BE2C (cell line): ENCODE measurements at regions not wholly inside any gene's neighbourhood (a gene's known extent, or its start where the extent isn't known, plus 50 kb on each side); places are given as distances from the start of the nearest gene placed in this dataset.

ENCODE experiments used
- DNase-seq: peaks from one replicate; pipeline ENCODE4 v3.0.0-alpha.2; 2020
- H3K27me3 ChIP-seq: fragments of 250-450 bp; sonication (Bioruptor Pico); 2 replicates; pipeline ENCODE4 v1.5.1; 2020; ENCODE audit warnings: mild to moderate bottlenecking
- H3K36me3 ChIP-seq: fragments of 250-450 bp; sonication (Bioruptor Pico); 2 replicates; pipeline ENCODE4 v1.5.1; 2020; ENCODE audit warnings: mild to moderate bottlenecking
- H3K4me1 ChIP-seq: fragments of 250-450 bp; sonication (Bioruptor Pico); 2 replicates; pipeline ENCODE4 v1.5.1; 2020
- H3K4me3 ChIP-seq: 2 replicates; pipeline ENCODE4 v1.5.1; 2011; ENCODE audit warnings: low read depth, low read length
- H3K9me3 ChIP-seq: fragments of 250-450 bp; sonication (Bioruptor Pico); 2 replicates; pipeline ENCODE4 v1.5.1; 2020
- CTCF ChIP-seq: IDR thresholded peaks from 2 replicates; pipeline ENCODE4 v1.5.1; 2012; ENCODE audit warnings: mild to moderate bottlenecking, low read depth, low read length

DNA sequence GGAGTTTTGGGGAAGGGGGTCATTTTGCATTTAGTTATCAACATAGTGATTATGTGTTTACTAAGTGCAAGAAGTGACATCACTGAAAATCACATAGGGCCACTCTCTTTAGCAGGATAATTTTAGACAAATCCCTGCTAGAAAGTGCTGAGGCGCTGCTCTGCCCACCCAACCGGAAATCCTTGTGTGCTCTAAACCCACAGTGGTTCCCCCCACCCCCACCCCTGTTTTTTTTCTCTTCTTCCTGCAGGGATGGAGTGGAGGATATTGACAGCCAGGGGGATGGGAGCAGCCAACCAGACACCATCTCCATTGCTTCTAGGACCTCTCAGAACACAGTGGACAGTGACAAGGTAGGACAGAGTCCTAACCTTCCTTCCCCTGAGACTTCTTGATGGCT lies 234.2 kb upstream of the UMPS start:
- no peak for TF ChIP-seq CTCF
- no peaks in the 10 kb centered on the region for H3K4me1 ChIP-seq
- no peaks in the 10 kb centered on the region for H3K9me3 ChIP-seq
- DNase-seq = no peak
- H3K36me3 ChIP-seq = peaks cover 12% of the 10 kb centered on the region
- no peaks in the 10 kb centered on the region for H3K27me3 ChIP-seq
- H3K4me3 ChIP-seq = no peak overlapping the region

GRCh38 chr3:124497487-124497886 lies 232.8 kb upstream of the UMPS start:
- DNase-seq = no peak
- H3K36me3 ChIP-seq = peaks cover 12% of the 10 kb centered on the region
- no peak overlapping the region for H3K4me3 ChIP-seq
- no peaks in the 10 kb centered on the region for H3K9me3 ChIP-seq
- TF ChIP-seq CTCF = no peak
- no peaks in the 10 kb centered on the region for H3K4me1 ChIP-seq
- no peaks in the 10 kb centered on the region for H3K27me3 ChIP-seq

DNA sequence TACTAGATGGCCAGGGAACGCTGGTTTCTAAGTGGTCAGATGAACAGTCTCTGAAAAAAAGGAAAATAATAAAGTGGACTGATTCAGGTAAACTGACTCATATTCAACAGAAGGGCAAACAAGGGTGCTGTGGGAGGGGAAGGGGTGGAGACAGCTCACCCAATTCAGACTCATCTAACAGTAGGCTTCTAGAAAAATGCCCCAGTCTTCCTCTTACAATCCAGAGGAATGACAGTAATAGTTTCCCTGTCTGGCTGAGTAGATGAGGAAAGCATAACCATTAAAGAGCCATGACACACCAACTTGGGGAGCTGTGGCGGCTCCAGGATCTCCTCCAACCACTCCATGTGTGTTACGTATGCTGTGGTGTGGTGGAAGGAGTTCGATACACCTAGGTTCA lies 231.4 kb upstream of the UMPS start:
- Histone ChIP-seq H3K4me3 (no peak overlapping the region), H3K4me1 (no peaks in the 10 kb centered on the region), H3K36me3 (peaks cover 12% of the 10 kb centered on the region), H3K27me3 (no peaks in the 10 kb centered on the region), H3K9me3 (no peaks in the 10 kb centered on the region)
- TF ChIP-seq CTCF = no peak
- DNase-seq = no peak

GRCh38 chr3:124504332-124505059 lies 225.8 kb upstream of the UMPS start:
- TF ChIP-seq CTCF = no peak
- no peaks in the 10 kb centered on the region; the same call in 1 of the 2 replicates for H3K4me1 ChIP-seq
- H3K9me3 ChIP-seq = no peaks in the 10 kb centered on the region
- peaks cover 3% of the 10 kb centered on the region for H3K36me3 ChIP-seq
- H3K4me3 ChIP-seq = no peak overlapping the region
- no peaks in the 10 kb centered on the region for H3K27me3 ChIP-seq
- DNase-seq = peak; percentile 20

DNA sequence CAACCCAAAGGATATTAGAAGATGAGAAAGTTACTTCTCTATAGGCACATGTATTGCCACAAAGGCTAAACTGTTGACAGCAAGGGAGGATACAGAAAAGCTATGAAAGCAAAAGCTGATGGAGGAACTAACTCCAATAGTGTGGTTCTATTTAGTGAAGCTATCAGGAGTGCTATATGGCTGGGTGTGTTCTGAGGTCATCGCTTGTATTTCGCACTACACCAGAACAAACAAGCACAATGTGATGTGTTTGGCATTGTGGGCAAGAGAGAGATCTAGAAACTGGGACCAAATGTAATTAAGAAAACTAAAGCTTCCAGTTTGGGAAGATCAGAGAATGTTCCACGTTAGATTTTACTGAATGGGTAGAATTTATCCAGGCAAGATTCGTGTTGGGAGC lies 220.4 kb upstream of the UMPS start:
- Histone ChIP-seq H3K36me3 (peaks cover 2% of the 10 kb centered on the region), H3K4me3 (no peak overlapping the region), H3K27me3 (no peaks in the 10 kb centered on the region), H3K9me3 (no peaks in the 10 kb centered on the region), H3K4me1 (no peaks in the 10 kb centered on the region)
- TF ChIP-seq CTCF = no peak
- no peak for DNase-seq

DNA sequence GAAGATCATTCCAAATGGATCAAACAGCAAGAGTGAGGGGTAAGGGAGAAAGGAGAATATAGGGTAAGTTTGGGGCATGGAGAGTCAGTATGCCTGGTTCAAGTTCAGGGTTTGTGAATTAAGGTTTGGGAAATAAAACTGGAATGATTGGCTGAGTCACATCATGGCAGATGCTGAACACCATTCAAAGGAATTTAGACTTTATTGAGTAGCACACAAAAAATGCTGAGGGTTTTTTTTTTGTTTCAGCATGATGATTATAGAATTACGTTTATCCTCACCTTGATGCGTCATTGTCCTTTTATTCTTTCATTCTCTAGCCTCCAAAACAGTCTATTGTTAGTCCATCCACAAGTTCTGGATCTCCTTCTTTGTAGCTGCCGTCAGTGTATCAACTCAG lies 220.0 kb upstream of the UMPS start:
- no peaks in the 10 kb centered on the region for H3K9me3 ChIP-seq
- no peak for TF ChIP-seq CTCF
- H3K36me3 ChIP-seq = peaks cover 2% of the 10 kb centered on the region
- H3K4me1 ChIP-seq = no peaks in the 10 kb centered on the region
- H3K4me3 ChIP-seq = no peak overlapping the region
- no peaks in the 10 kb centered on the region for H3K27me3 ChIP-seq
- DNase-seq = no peak
